GM12872 (cell line): ENCODE measurements at regions not wholly inside any gene's neighbourhood (a gene's known extent, or its start where the extent isn't known, plus 50 kb on each side); places are given as distances from the start of the nearest gene placed in this dataset.

Source experiments
- TF ChIP-seq, protein P1 (sequence below): IDR thresholded peaks from 3 replicates; pipeline ENCODE4 v1.5.1; 2011; ENCODE audit warnings: low read depth, mild to moderate bottlenecking, low read length, moderate library complexity; ENCODE audit not compliant: insufficient read depth

DNA sequence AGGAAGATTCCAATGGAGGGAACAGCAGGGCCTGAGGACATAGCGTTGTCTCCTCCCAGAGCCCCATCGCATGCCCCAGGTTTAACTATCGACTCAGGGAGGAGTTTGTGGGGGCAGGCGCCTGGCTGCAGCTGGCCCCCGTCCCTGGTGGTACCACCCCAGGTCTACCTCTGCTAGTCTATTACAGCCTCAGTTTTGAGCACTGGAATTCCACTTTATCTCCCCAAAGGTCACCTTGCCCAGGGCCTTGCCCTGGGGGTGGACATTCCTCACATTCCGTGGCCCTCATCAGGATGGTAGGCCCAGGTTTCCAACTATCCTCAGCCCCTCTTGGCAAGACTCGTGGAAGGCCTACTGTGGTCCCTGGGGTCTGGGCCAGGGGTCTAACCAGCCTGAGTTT, 65.4 kb upstream of the SSBP3 start:
- TF ChIP-seq, protein P1, sequence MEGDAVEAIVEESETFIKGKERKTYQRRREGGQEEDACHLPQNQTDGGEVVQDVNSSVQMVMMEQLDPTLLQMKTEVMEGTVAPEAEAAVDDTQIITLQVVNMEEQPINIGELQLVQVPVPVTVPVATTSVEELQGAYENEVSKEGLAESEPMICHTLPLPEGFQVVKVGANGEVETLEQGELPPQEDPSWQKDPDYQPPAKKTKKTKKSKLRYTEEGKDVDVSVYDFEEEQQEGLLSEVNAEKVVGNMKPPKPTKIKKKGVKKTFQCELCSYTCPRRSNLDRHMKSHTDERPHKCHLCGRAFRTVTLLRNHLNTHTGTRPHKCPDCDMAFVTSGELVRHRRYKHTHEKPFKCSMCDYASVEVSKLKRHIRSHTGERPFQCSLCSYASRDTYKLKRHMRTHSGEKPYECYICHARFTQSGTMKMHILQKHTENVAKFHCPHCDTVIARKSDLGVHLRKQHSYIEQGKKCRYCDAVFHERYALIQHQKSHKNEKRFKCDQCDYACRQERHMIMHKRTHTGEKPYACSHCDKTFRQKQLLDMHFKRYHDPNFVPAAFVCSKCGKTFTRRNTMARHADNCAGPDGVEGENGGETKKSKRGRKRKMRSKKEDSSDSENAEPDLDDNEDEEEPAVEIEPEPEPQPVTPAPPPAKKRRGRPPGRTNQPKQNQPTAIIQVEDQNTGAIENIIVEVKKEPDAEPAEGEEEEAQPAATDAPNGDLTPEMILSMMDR, result no peak

GRCh38 chr1:54468288-54469084, 62.3 kb upstream of the SSBP3 start:
- TF ChIP-seq, protein P1, result peak; percentile 48; the same call in 2 of the 3 replicates

GRCh38 chr1:54465351-54465811, 59.2 kb upstream of the SSBP3 start:
- TF ChIP-seq, protein P1, result no peak

DNA sequence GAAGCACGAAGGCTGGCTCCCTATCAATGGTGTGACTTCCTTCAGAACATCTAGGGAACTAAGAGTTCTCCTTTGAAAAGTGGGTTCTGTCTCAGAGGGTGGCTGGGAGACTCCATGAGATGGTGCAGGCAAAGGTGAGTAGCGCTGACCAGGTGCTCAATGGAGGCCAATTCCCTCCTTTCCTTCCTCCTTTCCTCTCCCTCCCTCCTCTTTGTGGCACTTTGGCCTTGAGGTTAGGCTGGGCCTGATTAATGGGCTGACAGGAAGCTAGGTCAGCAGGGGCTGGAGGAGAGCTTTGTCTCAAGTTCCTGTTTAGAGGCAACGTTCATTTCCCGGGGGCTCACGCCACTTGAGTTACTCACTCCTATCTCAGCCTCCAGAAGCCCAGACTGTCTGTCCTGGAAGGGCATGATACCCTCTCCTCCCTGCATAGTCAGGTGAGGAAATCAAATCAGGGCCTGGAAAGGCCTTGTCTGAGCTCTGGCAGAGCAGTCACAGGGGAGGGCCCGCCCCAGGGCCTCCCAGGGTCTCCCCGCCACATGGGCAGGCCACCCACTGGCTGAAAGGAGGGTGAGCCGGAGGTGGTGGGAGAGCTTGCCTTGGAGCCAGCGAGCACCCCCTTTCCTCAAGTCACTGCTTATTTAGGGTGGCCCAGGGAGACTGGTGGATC, 58.4 kb upstream of the SSBP3 start:
- TF ChIP-seq, protein P1, result no peak

- TF ChIP-seq, protein P1, result no peak
Measured at GRCh38 chr1:54464031-54464476, 57.9 kb upstream of the SSBP3 start.

GRCh38 chr1:54463259-54464030, 57.3 kb upstream of the SSBP3 start:
- TF ChIP-seq, protein P1, result no peak
